IPS-20b (cell line): ENCODE measurements at regions not wholly inside any gene's neighbourhood (a gene's known extent, or its start where the extent isn't known, plus 50 kb on each side); places are given as distances from the start of the nearest gene placed in this dataset.
"Not testable (repeated sequence)": the region's sequence is repeated elsewhere in the genome, so short reads cannot be mapped to it uniquely, and the experiment has no call there.

Source experiments
- H3K27ac ChIP-seq: one replicate; pipeline ENCODE4 v1.5.1; 2013; ENCODE audit warnings: low read length
- H3K27me3 ChIP-seq: 2 replicates; pipeline ENCODE4 v1.6.1; 2013; ENCODE audit warnings: mild to moderate bottlenecking, low read length, inconsistent platforms; ENCODE audit not compliant: insufficient read depth
- H3K36me3 ChIP-seq: 2 replicates; pipeline ENCODE4 v1.6.1; 2013; ENCODE audit warnings: low read depth, mild to moderate bottlenecking, inconsistent platforms, low read length, moderate library complexity; ENCODE audit not compliant: insufficient read depth
- H3K4me1 ChIP-seq: 2 replicates; pipeline ENCODE4 v1.6.1; 2013; ENCODE audit warnings: mild to moderate bottlenecking, control low read depth, inconsistent platforms, low read length, moderate library complexity; ENCODE audit not compliant: insufficient read depth
- H3K4me3 ChIP-seq: 2 replicates; pipeline ENCODE4 v1.5.1; 2013; ENCODE audit warnings: mild to moderate bottlenecking, low read length, inconsistent platforms
- H3K9ac ChIP-seq: 2 replicates; pipeline ENCODE4 v1.6.1; 2013; ENCODE audit warnings: low read depth, mild to moderate bottlenecking, inconsistent platforms, low read length, moderate library complexity
- H3K9me3 ChIP-seq: 2 replicates; pipeline ENCODE4 v1.6.1; 2013; ENCODE audit warnings: mild to moderate bottlenecking, low read depth, low read length, inconsistent platforms; ENCODE audit not compliant: insufficient read depth

- Histone ChIP-seq H3K27ac (no peak overlapping the region), H3K9me3 (no peaks in the 10 kb centered on the region), H3K27me3 (no peaks in the 10 kb centered on the region), H3K36me3 (no peaks in the 10 kb centered on the region), H3K4me3 (no peak overlapping the region), H3K9ac (no peak overlapping the region), H3K4me1 (no peaks in the 10 kb centered on the region)
Observed at GRCh38 chr1:94362466-94363058, 55.6 kb upstream of the ABCD3 start.

- no peak overlapping the region for H3K27ac ChIP-seq
- no peaks in the 10 kb centered on the region for H3K27me3 ChIP-seq
- H3K4me1 ChIP-seq, result no peaks in the 10 kb centered on the region
- H3K36me3 ChIP-seq, result no peaks in the 10 kb centered on the region
- H3K9ac ChIP-seq, result no peak overlapping the region
- no peak overlapping the region for H3K4me3 ChIP-seq
- no peaks in the 10 kb centered on the region for H3K9me3 ChIP-seq
Observed at GRCh38 chr1:94358630-94359599, 59.3 kb upstream of the ABCD3 start.

- Histone ChIP-seq H3K36me3 (no peaks in the 10 kb centered on the region), H3K9ac (no peak overlapping the region), H3K27ac (no peak overlapping the region)
Observed at GRCh38 chr1:94357661-94358060, 60.5 kb upstream of the ABCD3 start.

GRCh38 chr1:94355485-94355980, 62.7 kb upstream of the ABCD3 start:
- H3K4me3 ChIP-seq, result no peak overlapping the region
- no peaks in the 10 kb centered on the region for H3K36me3 ChIP-seq
- no peak overlapping the region for H3K27ac ChIP-seq
- no peaks in the 10 kb centered on the region for H3K4me1 ChIP-seq
- no peaks in the 10 kb centered on the region for H3K27me3 ChIP-seq
- H3K9ac ChIP-seq, result no peak overlapping the region
- no peaks in the 10 kb centered on the region for H3K9me3 ChIP-seq

More at GRCh38 chr1:94357661-94358060, 60.5 kb upstream of the ABCD3 start:
- no peaks in the 10 kb centered on the region for H3K27me3 ChIP-seq
- no peaks in the 10 kb centered on the region for H3K9me3 ChIP-seq
- no peak overlapping the region for H3K4me3 ChIP-seq
- H3K4me1 ChIP-seq, result no peaks in the 10 kb centered on the region

- Histone ChIP-seq H3K9me3 (no peaks in the 10 kb centered on the region), H3K4me3 (no peak overlapping the region), H3K36me3 (no peaks in the 10 kb centered on the region), H3K4me1 (no peaks in the 10 kb centered on the region), H3K9ac (no peak overlapping the region), H3K27ac (no peak overlapping the region), H3K27me3 (peaks cover 6% of the 10 kb centered on the region; the same call in 1 of the 2 replicates)
Observed at GRCh38 chr1:94351481-94351880, 66.7 kb upstream of the ABCD3 start.

- Histone ChIP-seq H3K9me3 (no peaks in the 10 kb centered on the region), H3K4me3 (no peak overlapping the region), H3K27ac (no peak overlapping the region)
Observed at GRCh38 chr1:94350350-94350924, 67.8 kb upstream of the ABCD3 start.

GRCh38 chr1:94349853-94350252, 68.3 kb upstream of the ABCD3 start:
- Histone ChIP-seq H3K4me1 (no peaks in the 10 kb centered on the region), H3K4me3 (no peak overlapping the region), H3K9me3 (no peaks in the 10 kb centered on the region), H3K27me3 (peaks cover 6% of the 10 kb centered on the region; the same call in 1 of the 2 replicates), H3K9ac (no peak overlapping the region), H3K27ac (no peak overlapping the region), H3K36me3 (no peaks in the 10 kb centered on the region)

More at GRCh38 chr1:94350350-94350924, 67.8 kb upstream of the ABCD3 start:
- no peaks in the 10 kb centered on the region for H3K36me3 ChIP-seq
- H3K9ac ChIP-seq, result no peak overlapping the region
- H3K27me3 ChIP-seq, result peaks cover 6% of the 10 kb centered on the region; the same call in 1 of the 2 replicates
- no peaks in the 10 kb centered on the region for H3K4me1 ChIP-seq

- not testable (repeated sequence) for H3K4me1 ChIP-seq, H3K4me3 ChIP-seq, H3K36me3 ChIP-seq, H3K9ac ChIP-seq, H3K27ac ChIP-seq, H3K9me3 ChIP-seq, H3K27me3 ChIP-seq
Observed at GRCh38 chr1:94348386-94348785, 69.8 kb upstream of the ABCD3 start.

- Histone ChIP-seq H3K4me1 (no peaks in the 10 kb centered on the region), H3K4me3 (no peak overlapping the region), H3K27ac (no peak overlapping the region), H3K9me3 (no peaks in the 10 kb centered on the region), H3K36me3 (no peaks in the 10 kb centered on the region), H3K27me3 (peaks cover 6% of the 10 kb centered on the region; the same call in 1 of the 2 replicates), H3K9ac (no peak overlapping the region)
Observed at GRCh38 chr1:94345148-94345721, 73.0 kb upstream of the ABCD3 start.

GRCh38 chr1:94342416-94342815, 75.8 kb upstream of the ABCD3 start:
- no peak overlapping the region for H3K4me3 ChIP-seq
- no peaks in the 10 kb centered on the region for H3K36me3 ChIP-seq
- H3K27ac ChIP-seq, result no peak overlapping the region
- H3K4me1 ChIP-seq, result no peaks in the 10 kb centered on the region
- no peaks in the 10 kb centered on the region for H3K27me3 ChIP-seq
- no peak overlapping the region for H3K9ac ChIP-seq
- no peaks in the 10 kb centered on the region for H3K9me3 ChIP-seq

- Histone ChIP-seq H3K9ac (no peak overlapping the region), H3K36me3 (no peaks in the 10 kb centered on the region), H3K4me1 (peaks cover 6% of the 10 kb centered on the region; the same call in 1 of the 2 replicates), H3K27ac (no peak overlapping the region), H3K27me3 (no peaks in the 10 kb centered on the region), H3K9me3 (no peaks in the 10 kb centered on the region), H3K4me3 (no peak overlapping the region)
Observed at GRCh38 chr1:94339206-94339927, 78.8 kb upstream of the ABCD3 start.
